ENCODE measurements at regions not wholly inside any gene's neighbourhood (a gene's known extent, or its start where the extent isn't known, plus 50 kb on each side); places are given as distances from the start of the nearest gene placed in this dataset.

DNA sequence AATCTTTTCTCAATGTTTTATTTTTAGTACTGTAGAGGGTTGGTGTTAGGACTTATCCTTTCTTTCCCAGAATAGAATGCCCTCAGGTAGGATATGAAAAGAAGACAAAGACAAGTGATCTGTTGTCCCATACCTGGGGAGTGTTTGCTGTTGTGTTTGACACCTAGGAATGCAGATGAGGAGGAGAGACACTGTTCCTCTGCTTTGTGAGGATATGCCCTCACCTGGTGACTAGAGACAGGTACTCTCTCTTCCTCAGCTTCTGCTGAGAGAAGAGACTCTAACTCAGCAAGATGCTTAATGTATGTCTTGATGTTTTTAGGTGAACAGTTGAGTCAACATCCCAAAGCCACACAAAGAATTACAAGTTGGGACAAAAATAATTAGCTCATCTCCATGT lies 468.4 kb downstream of the PRR16 start:
- H3K9me2 ChIP-seq (replicated peaks; ENCODE audit: insufficient read depth, low read length) = 0 out of 2 replicates have a peak, but pooled peaks cover 3% of the 10 kb centered on the region
- no peak overlapping the region for H3K4me3 ChIP-seq (ENCODE audit: insufficient read depth, low read length, poor library complexity, severe bottlenecking)
- H3K27ac ChIP-seq (ENCODE audit: low read depth, low read length) = no peak overlapping the region
- no peak overlapping the region for H3K9ac ChIP-seq (ENCODE audit: low read length)
- TF ChIP-seq CTCF (IDR thresholded peaks at IDR 0.05; ENCODE audit: insufficient read depth, low read length, poor library complexity, severe bottlenecking) (no peak), EZH2phosphoT487 (conservative IDR thresholded peaks at IDR 0.05; ENCODE audit: low read length) (no peak)
- H4K20me1 ChIP-seq (ENCODE audit: low read depth, low read length) = no peaks in the 10 kb centered on the region
- H3K27me3 ChIP-seq (ENCODE audit: low read length) = no peaks in the 10 kb centered on the region
- no peaks in the 10 kb centered on the region for H3K9me3 ChIP-seq (ENCODE audit: insufficient read depth, low read length)
- no peaks in the 10 kb centered on the region for H3F3A ChIP-seq (ENCODE audit: insufficient read depth)
- no peak overlapping the region for H3K4me2 ChIP-seq (ENCODE audit: low read depth, low read length, poor library complexity, severe bottlenecking)
- no peaks in the 10 kb centered on the region for H3K79me2 ChIP-seq (ENCODE audit: insufficient read depth, low read length)
- H3K36me3 ChIP-seq (ENCODE audit: low read length) = no peaks in the 10 kb centered on the region
- H2AFZ ChIP-seq (ENCODE audit: low read depth, low read length, severe bottlenecking) = no peak overlapping the region

- H3K9me3 ChIP-seq (ENCODE audit: insufficient read depth, low read length) = no peaks in the 10 kb centered on the region
- H3K27ac ChIP-seq (ENCODE audit: low read depth, low read length) = no peak overlapping the region
- H3F3A ChIP-seq (ENCODE audit: insufficient read depth) = no peaks in the 10 kb centered on the region
- 0 out of 2 replicates have a peak, but pooled peaks cover 3% of the 10 kb centered on the region for H3K9me2 ChIP-seq (replicated peaks; ENCODE audit: insufficient read depth, low read length)
- H3K27me3 ChIP-seq (ENCODE audit: low read length) = no peaks in the 10 kb centered on the region
- no peak overlapping the region for H2AFZ ChIP-seq (ENCODE audit: low read depth, low read length, severe bottlenecking)
- no peak overlapping the region for H3K9ac ChIP-seq (ENCODE audit: low read length)
- H3K79me2 ChIP-seq (ENCODE audit: insufficient read depth, low read length) = no peaks in the 10 kb centered on the region
- H3K4me3 ChIP-seq (ENCODE audit: insufficient read depth, low read length, poor library complexity, severe bottlenecking) = no peak overlapping the region
- no peaks in the 10 kb centered on the region for H4K20me1 ChIP-seq (ENCODE audit: low read depth, low read length)
- TF ChIP-seq CTCF (IDR thresholded peaks at IDR 0.05; ENCODE audit: insufficient read depth, low read length, poor library complexity, severe bottlenecking) (no peak), EZH2phosphoT487 (conservative IDR thresholded peaks at IDR 0.05; ENCODE audit: low read length) (no peak)
- no peak overlapping the region for H3K4me2 ChIP-seq (ENCODE audit: low read depth, low read length, poor library complexity, severe bottlenecking)
- H3K36me3 ChIP-seq (ENCODE audit: low read length) = no peaks in the 10 kb centered on the region
Measured at GRCh38 chr5:120934031-120934430, 469.9 kb downstream of the PRR16 start.

DNA sequence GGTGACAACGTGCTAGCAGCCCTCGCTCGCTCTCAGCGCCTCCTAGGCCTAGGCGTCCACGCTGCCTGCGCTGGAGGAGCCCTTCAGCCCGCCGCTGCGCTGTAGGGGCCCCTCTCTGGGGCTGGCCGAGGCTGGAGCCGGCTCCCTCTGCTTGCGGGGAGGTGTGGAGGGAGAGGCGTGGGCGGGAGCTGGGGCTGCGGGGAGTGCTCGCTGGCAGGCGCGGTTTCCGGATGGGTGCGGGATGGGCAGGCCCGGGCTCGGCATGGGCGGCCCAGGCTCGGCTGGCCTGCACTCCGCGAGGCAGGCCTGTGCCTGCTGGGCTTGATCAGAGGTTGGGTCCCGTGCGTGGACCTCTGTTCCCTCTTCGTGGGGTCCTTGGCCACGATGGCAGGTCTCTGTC lies 472.6 kb downstream of the PRR16 start:
- no peak overlapping the region for H3K4me3 ChIP-seq (ENCODE audit: insufficient read depth, low read length, poor library complexity, severe bottlenecking)
- TF ChIP-seq EZH2phosphoT487 (conservative IDR thresholded peaks at IDR 0.05; ENCODE audit: low read length) (no peak), CTCF (IDR thresholded peaks at IDR 0.05; ENCODE audit: insufficient read depth, low read length, poor library complexity, severe bottlenecking) (no peak)
- no peaks in the 10 kb centered on the region for H3F3A ChIP-seq (ENCODE audit: insufficient read depth)
- no peaks in the 10 kb centered on the region for H3K27me3 ChIP-seq (ENCODE audit: low read length)
- no peak overlapping the region for H3K9ac ChIP-seq (ENCODE audit: low read length)
- no peaks in the 10 kb centered on the region for H3K9me3 ChIP-seq (ENCODE audit: insufficient read depth, low read length)
- H2AFZ ChIP-seq (ENCODE audit: low read depth, low read length, severe bottlenecking) = no peak overlapping the region
- no peaks in the 10 kb centered on the region for H3K36me3 ChIP-seq (ENCODE audit: low read length)
- H4K20me1 ChIP-seq (ENCODE audit: low read depth, low read length) = no peaks in the 10 kb centered on the region
- no peaks in the 10 kb centered on the region for H3K9me2 ChIP-seq (replicated peaks; ENCODE audit: insufficient read depth, low read length)
- no peak overlapping the region for H3K4me2 ChIP-seq (ENCODE audit: low read depth, low read length, poor library complexity, severe bottlenecking)
- H3K79me2 ChIP-seq (ENCODE audit: insufficient read depth, low read length) = no peaks in the 10 kb centered on the region
- no peak overlapping the region for H3K27ac ChIP-seq (ENCODE audit: low read depth, low read length)

All from SU-DHL-6 (cell line).